Psoas muscle (tissue), 7 donors: ENCODE measurements at regions not wholly inside any gene's neighbourhood (a gene's known extent, or its start where the extent isn't known, plus 50 kb on each side); places are given as distances from the start of the nearest gene placed in this dataset.

Experiments used
- ATAC-seq, 4 donors: fragments of 200-7000 bp; cut with Tn5 transposase; one replicate each; pipeline ENCODE4 v1.9.1; 2020; ENCODE audit warnings: moderate library complexity in 3 of 4, mild to moderate bottlenecking in 2 of 4
- DNase-seq, 2 donors: peaks; one replicate each; pipeline ENCODE4 v3.0.0-alpha.2; 2020
- H3K27ac ChIP-seq: fragments of 200-600 bp; one replicate; pipeline ENCODE4 v1.8.0; 2022
- H3K27me3 ChIP-seq, 3 donors: fragments of 200-600 bp in 1 of 3; one replicate each; pipeline versions ENCODE4 v1.6.1 to v1.8.0; 2013 to 2022; ENCODE audit warnings: low read length in 2 of 3, mild to moderate bottlenecking in 2 of 3, moderate library complexity in 1 of 3; ENCODE audit not compliant: insufficient read depth in 3 of 3
- H3K36me3 ChIP-seq, 2 donors: fragments of 200-600 bp in 1 of 2; one replicate each; pipeline versions ENCODE4 v1.6.1 to v1.8.0; 2013 to 2022; ENCODE audit warnings: low read depth in 1 of 2, mild to moderate bottlenecking in 1 of 2, moderate library complexity in 1 of 2; ENCODE audit not compliant: insufficient read depth in 1 of 2
- H3K4me1 ChIP-seq: fragments of 200-600 bp; one replicate; pipeline ENCODE4 v1.8.0; 2022
- H3K4me3 ChIP-seq: fragments of 200-600 bp; one replicate; pipeline ENCODE4 v1.8.0; 2022; ENCODE audit warnings: mild to moderate bottlenecking
- H3K9me3 ChIP-seq: fragments of 200-600 bp; one replicate; pipeline ENCODE4 v1.8.0; 2022
- WGBS, 3 donors: extraction: QIAGEN DNeasy Blood & Tissue Kit; methylation state at CpG; one replicate each; pipeline versions ENCODE4 v1.1.6 to v1.1.7; 2013; 5-methylcytosine and 5-hydroxymethylcytosine counted together
- intact Hi-C, 2 donors: fragments of 100-400 bp; cut with DNase I; formaldehyde crosslinking; loops; one replicate each; pipeline versions ENCODE4 v1.11.0 to v1.14.2; 2022
- TF ChIP-seq, protein P1 (sequence below): fragments of 200-600 bp; IDR thresholded peaks from one replicate; pipeline ENCODE4 v1.8.0; 2022; ENCODE audit warnings: antibody characterized with exemption
- donor health status: healthy with polysubstance abuse.
- donor health status: DM: no; HTN: no; CAD: no; lungs with moderate emphysema.
- donor health status: Bipolar disorder and iron deficiency.
- donor health status: healthy.
- donor health status: DM: yes; HTN: yes; CAD: no.
- donor health status: DM: no; HTN: no; CAD: no.
- donor health status: DM: yes; HTN: yes; CAD: no.

DNA sequence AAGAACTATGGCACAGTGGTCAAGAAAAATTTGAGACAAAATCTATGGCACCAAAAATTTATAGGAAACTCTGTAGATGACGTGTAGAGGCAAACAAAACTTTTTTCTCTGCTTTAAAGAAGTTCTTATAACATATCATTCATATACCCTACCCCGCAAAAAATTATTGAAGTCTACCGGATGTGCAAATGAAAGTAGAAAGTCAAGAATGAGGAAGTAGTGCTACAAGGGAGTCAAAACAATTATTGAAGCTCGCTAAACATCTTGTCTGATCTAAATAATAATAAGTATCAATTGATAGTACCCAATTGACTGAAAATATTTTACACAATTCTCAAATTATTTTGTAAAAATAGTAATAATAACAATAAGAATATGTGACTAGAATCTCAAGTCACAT is 398.5 kb downstream of the TAF11L14 start:
- DNase-seq (no peak), ATAC-seq (no peak)
- intact Hi-C loops: no loop called here
- Histone ChIP-seq H3K4me1 (no peaks in the 10 kb centered on the region), H3K9me3 (no peaks in the 10 kb centered on the region), H3K27ac (no peak overlapping the region), H3K27me3 (no peaks in the 10 kb centered on the region), H3K36me3 (no peaks in the 10 kb centered on the region), H3K4me3 (no peak overlapping the region)
- TF ChIP-seq, protein P1, sequence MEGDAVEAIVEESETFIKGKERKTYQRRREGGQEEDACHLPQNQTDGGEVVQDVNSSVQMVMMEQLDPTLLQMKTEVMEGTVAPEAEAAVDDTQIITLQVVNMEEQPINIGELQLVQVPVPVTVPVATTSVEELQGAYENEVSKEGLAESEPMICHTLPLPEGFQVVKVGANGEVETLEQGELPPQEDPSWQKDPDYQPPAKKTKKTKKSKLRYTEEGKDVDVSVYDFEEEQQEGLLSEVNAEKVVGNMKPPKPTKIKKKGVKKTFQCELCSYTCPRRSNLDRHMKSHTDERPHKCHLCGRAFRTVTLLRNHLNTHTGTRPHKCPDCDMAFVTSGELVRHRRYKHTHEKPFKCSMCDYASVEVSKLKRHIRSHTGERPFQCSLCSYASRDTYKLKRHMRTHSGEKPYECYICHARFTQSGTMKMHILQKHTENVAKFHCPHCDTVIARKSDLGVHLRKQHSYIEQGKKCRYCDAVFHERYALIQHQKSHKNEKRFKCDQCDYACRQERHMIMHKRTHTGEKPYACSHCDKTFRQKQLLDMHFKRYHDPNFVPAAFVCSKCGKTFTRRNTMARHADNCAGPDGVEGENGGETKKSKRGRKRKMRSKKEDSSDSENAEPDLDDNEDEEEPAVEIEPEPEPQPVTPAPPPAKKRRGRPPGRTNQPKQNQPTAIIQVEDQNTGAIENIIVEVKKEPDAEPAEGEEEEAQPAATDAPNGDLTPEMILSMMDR: no peak
- 79 to 89% (median 87%) methylated on average over 4 of the region's 4 CpGs for WGBS, 3 donors

DNA sequence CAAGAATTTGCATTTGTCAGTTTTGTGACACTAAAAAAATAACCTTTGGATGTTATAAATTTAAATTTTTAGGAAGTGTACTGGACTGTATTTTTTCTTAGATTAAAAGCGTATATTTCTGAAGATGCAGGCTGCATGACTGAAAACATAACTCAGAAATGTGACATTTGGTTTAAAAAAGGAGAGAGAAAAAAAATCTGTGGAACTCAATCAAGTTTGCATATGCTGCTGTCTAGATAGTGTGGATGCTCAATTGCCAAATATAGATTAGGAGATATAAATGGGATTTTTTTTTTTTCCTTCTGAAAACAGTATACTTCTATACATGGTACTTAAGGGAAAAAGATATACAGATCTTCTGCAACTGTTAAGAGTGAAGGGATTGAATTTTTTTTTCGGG is 402.3 kb downstream of the TAF11L14 start:
- H3K9me3 ChIP-seq: no peaks in the 10 kb centered on the region
- H3K27me3 ChIP-seq: no peaks in the 10 kb centered on the region
- DNase-seq (no peak), ATAC-seq (no peak)
- no peak overlapping the region for H3K27ac ChIP-seq
- intact Hi-C loops: no loop called here
- no peak overlapping the region for H3K4me3 ChIP-seq
- 75 to 78% (median 75%) methylated on average over 2 of the region's 2 CpGs for WGBS, 3 donors
- no peaks in the 10 kb centered on the region for H3K36me3 ChIP-seq
- no peaks in the 10 kb centered on the region for H3K4me1 ChIP-seq
- TF ChIP-seq, protein P1: no peak

DNA sequence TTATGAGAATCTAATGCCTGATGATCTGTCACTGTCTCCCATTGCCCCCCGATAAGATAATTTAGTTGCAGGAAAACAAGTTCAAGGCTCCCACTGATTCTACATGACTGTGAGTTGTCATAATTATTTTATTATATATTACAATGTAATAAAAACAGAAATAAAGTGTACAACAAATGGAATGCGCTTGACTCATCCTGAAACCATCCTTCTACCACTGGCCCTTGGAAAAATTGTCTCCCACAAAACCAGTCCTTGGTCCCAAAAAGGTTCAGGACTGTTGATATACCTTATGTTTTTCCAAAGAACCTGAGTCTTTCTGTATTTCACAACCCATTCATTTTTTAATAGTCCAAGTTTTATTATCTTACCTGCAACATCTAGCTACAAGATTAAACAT is 403.5 kb downstream of the TAF11L14 start:
- no peak overlapping the region for H3K27ac ChIP-seq
- ATAC-seq: no peak
- no peaks in the 10 kb centered on the region for H3K27me3 ChIP-seq
- H3K9me3 ChIP-seq: no peaks in the 10 kb centered on the region
- no peak overlapping the region for H3K4me3 ChIP-seq
- 93 to 95% (median 95%) methylated on average over 2 of the region's 2 CpGs for WGBS, 3 donors
- intact Hi-C loops: no loop called here
- DNase-seq: no peak
- H3K4me1 ChIP-seq: no peaks in the 10 kb centered on the region
- TF ChIP-seq, protein P1: no peak
- H3K36me3 ChIP-seq: no peaks in the 10 kb centered on the region

DNA sequence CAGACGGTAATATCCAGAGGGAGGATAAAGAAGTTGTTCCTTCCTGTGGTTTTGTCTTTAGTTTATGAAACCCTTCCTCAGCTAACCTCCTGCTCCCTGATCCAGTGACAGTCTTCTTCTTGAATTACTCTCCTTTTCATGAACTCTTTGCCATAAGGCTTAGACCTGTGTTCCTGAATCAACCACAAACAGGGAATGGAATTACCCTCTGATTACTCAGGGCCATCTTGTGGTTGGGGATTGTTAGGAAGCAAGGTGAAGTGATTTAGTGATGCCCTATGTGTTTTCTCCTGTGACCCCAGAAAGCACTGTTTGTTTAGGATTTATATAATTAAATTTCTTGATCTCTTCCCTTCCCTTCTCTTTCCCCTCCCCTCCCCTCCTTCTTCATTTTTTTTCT is 409.1 kb downstream of the TAF11L14 start:
- Histone ChIP-seq H3K9me3 (no peaks in the 10 kb centered on the region), H3K27ac (no peak overlapping the region), H3K4me1 (no peaks in the 10 kb centered on the region), H3K27me3 (no peaks in the 10 kb centered on the region), H3K36me3 (no peaks in the 10 kb centered on the region), H3K4me3 (no peak overlapping the region)
- intact Hi-C loops: no loop called here
- WGBS, 3 donors: 57 to 68% (median 60%) methylated on average over 1 of the region's 1 CpG
- TF ChIP-seq, protein P1: no peak
- DNase-seq: no peak
- ATAC-seq: no peak

DNA sequence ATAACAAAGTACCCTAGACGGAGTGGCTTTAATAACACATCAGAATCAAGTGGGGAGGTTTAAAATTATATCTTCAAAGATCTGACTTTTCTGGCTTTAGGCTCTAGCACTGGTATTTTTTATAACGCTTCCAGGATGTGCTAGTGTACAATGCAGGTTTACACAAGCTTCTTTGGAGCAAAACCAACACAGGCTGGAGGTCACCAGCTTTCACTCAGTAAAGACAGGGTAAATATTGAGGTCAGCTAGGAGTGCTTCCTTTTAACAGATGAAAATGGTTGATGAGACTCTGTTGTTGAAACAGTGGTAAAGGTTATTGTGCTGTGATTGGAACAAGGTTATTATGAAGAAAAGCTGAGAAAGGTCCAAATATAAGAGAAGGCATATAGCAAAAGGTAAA is 414.2 kb downstream of the TAF11L14 start:
- TF ChIP-seq, protein P1: no peak
- H3K27ac ChIP-seq: no peak overlapping the region
- 36 to 54% (median 53%) methylated on average over 2 of the region's 2 CpGs for WGBS, 3 donors
- no peaks in the 10 kb centered on the region for H3K9me3 ChIP-seq
- no peak for DNase-seq
- H3K36me3 ChIP-seq: no peaks in the 10 kb centered on the region
- H3K4me3 ChIP-seq: no peak overlapping the region
- no peaks in the 10 kb centered on the region for H3K27me3 ChIP-seq
- intact Hi-C loops: no loop called here
- ATAC-seq: no peak
- no peaks in the 10 kb centered on the region for H3K4me1 ChIP-seq
